Endothelial cell (in vitro differentiated cells): ENCODE measurements at regions not wholly inside any gene's neighbourhood (a gene's known extent, or its start where the extent isn't known, plus 50 kb on each side); places are given as distances from the start of the nearest gene placed in this dataset.

Experiments
- DNase-seq: peaks from one replicate; pipeline ENCODE4 v3.0.0; 2021; ENCODE audit warnings: low spot score
- H3K27ac Mint-ChIP-seq: one replicate; pipeline ENCODE4 v1.8.0; 2021; ENCODE audit warnings: mixed read lengths, inconsistent platforms; ENCODE audit not compliant: unreplicated experiment
- H3K27me3 Mint-ChIP-seq: one replicate; pipeline ENCODE4 v1.8.0; 2021; ENCODE audit warnings: mild to moderate bottlenecking, moderate library complexity, mixed read lengths, inconsistent platforms; ENCODE audit not compliant: unreplicated experiment
- H3K36me3 Mint-ChIP-seq: one replicate; pipeline ENCODE4 v1.8.0; 2021; ENCODE audit warnings: mild to moderate bottlenecking, low read depth, mixed read lengths, inconsistent platforms; ENCODE audit not compliant: unreplicated experiment
- H3K4me1 Mint-ChIP-seq: one replicate; pipeline ENCODE4 v1.8.0; 2021; ENCODE audit warnings: mild to moderate bottlenecking, mixed read lengths, inconsistent platforms; ENCODE audit not compliant: unreplicated experiment
- H3K4me3 Mint-ChIP-seq: one replicate; pipeline ENCODE4 v1.8.0; 2021; ENCODE audit warnings: mild to moderate bottlenecking, mixed read lengths, inconsistent platforms; ENCODE audit not compliant: unreplicated experiment
- H3K9me3 Mint-ChIP-seq: one replicate; pipeline ENCODE4 v1.8.0; 2021; ENCODE audit warnings: mixed read lengths, inconsistent platforms; ENCODE audit not compliant: unreplicated experiment
- CTCF ChIP-seq: fragments of 200-600 bp; sonication (generic); IDR thresholded peaks from one replicate; pipeline ENCODE4 v1.5.0; 2021; ENCODE audit warnings: antibody characterized with exemption; ENCODE audit not compliant: unreplicated experiment

GRCh38 chr22:47715866-47716578 is 953.6 kb downstream of the TBC1D22A start:
- TF ChIP-seq CTCF: no peak
- H3K27me3 Mint-ChIP-seq: peaks cover 8% of the 10 kb centered on the region
- peaks cover 20% of the 10 kb centered on the region for H3K9me3 Mint-ChIP-seq
- no peak overlapping the region for H3K27ac Mint-ChIP-seq
- no peak overlapping the region for H3K4me3 Mint-ChIP-seq
- no peak for DNase-seq
- H3K36me3 Mint-ChIP-seq: no peaks in the 10 kb centered on the region
- no peaks in the 10 kb centered on the region for H3K4me1 Mint-ChIP-seq

DNA sequence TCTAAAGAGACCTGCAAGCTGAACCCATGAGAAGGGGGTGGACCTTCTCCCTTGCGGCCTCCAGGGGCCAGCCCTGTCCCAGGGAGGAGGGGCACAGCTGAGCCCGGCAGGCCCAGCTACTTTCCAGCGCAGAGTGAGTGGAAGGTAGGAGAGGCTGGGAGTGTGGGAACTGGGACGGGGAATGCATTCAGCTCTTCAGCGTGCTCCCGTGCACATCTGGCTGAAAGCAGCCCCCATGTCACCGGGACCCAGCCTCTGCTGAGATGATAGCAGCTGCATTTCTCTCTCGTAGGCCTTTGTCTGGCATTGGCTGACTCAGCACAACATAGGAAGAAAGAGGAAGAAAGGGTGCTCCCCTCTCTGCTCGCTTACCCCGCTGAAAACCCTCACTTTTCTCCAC is 951.5 kb downstream of the TBC1D22A start:
- peaks cover 8% of the 10 kb centered on the region for H3K27me3 Mint-ChIP-seq
- TF ChIP-seq CTCF: no peak
- no peak overlapping the region for H3K4me3 Mint-ChIP-seq
- no peak for DNase-seq
- peaks cover 20% of the 10 kb centered on the region for H3K9me3 Mint-ChIP-seq
- H3K4me1 Mint-ChIP-seq: no peaks in the 10 kb centered on the region
- no peaks in the 10 kb centered on the region for H3K36me3 Mint-ChIP-seq
- no peak overlapping the region for H3K27ac Mint-ChIP-seq

GRCh38 chr22:47710135-47710534 is 947.7 kb downstream of the TBC1D22A start:
- no peak for TF ChIP-seq CTCF
- H3K27ac Mint-ChIP-seq: no peak overlapping the region
- peaks cover 9% of the 10 kb centered on the region for H3K27me3 Mint-ChIP-seq
- H3K4me1 Mint-ChIP-seq: no peaks in the 10 kb centered on the region
- no peak overlapping the region for H3K4me3 Mint-ChIP-seq
- no peaks in the 10 kb centered on the region for H3K36me3 Mint-ChIP-seq
- H3K9me3 Mint-ChIP-seq: peaks cover 9% of the 10 kb centered on the region
- DNase-seq: no peak

GRCh38 chr22:47705350-47705749 is 942.9 kb downstream of the TBC1D22A start:
- DNase-seq: no peak
- Mint-ChIP-seq H3K27ac (no peak overlapping the region), H3K36me3 (no peaks in the 10 kb centered on the region), H3K9me3 (no peaks in the 10 kb centered on the region), H3K27me3 (peaks cover 2% of the 10 kb centered on the region), H3K4me1 (no peaks in the 10 kb centered on the region), H3K4me3 (no peak overlapping the region)
- no peak for TF ChIP-seq CTCF

DNA sequence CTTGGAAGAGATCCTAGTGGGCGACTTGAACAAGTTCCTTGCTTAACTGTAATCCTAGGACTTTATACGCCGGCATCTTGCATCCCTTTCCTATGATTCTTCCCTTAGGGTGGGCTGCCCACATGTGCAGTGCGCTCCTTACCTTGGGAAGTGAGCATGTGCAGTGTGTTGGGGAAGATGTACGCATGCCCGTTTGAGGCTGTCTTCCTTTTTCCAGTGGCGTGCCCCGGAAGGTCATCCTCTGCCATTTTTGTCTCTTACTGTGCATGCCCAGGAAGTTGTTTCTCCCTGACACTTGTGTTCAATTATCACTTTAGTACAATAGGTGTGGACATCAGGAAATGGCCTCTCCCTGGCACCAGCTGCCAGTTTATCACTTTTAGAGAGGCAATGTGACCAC is 936.5 kb downstream of the TBC1D22A start:
- TF ChIP-seq CTCF: no peak

More for the DNA sequence above, 936.5 kb downstream of the TBC1D22A start:
- Mint-ChIP-seq H3K27ac (no peak overlapping the region), H3K9me3 (no peaks in the 10 kb centered on the region), H3K4me1 (no peaks in the 10 kb centered on the region), H3K4me3 (no peak overlapping the region), H3K36me3 (no peaks in the 10 kb centered on the region), H3K27me3 (no peaks in the 10 kb centered on the region)
- DNase-seq: no peak
